ENCODE measurements at regions not wholly inside any gene's neighbourhood (a gene's known extent, or its start where the extent isn't known, plus 50 kb on each side); places are given as distances from the start of the nearest gene placed in this dataset.
"Not testable (repeated sequence)": the region's sequence is repeated elsewhere in the genome, so short reads cannot be mapped to it uniquely, and the experiment has no call there.

- DNase-seq (ENCODE audit: low read depth) = no peak
Observed at GRCh38 chr1:195754874-195755273, 853.4 kb downstream of the KCNT2 start.

GRCh38 chr1:195754303-195754702 lies 853.9 kb downstream of the KCNT2 start:
- DNase-seq (ENCODE audit: low read depth) = no peak

- no peak for DNase-seq (ENCODE audit: low read depth)
Observed at GRCh38 chr1:195748969-195749368, 859.3 kb downstream of the KCNT2 start.

GRCh38 chr1:195745189-195746010 lies 862.8 kb downstream of the KCNT2 start:
- no peak for DNase-seq (ENCODE audit: low read depth)

- DNase-seq (ENCODE audit: low read depth) = no peak
Observed at GRCh38 chr1:195744256-195744655, 864.0 kb downstream of the KCNT2 start.

- DNase-seq (ENCODE audit: low read depth) = no peak
Observed at GRCh38 chr1:195740862-195741261, 867.4 kb downstream of the KCNT2 start.

- no peak for DNase-seq (ENCODE audit: low read depth)
Observed at GRCh38 chr1:195738966-195739650, 869.1 kb downstream of the KCNT2 start.

GRCh38 chr1:195735140-195735539 lies 873.1 kb downstream of the KCNT2 start:
- DNase-seq (ENCODE audit: low read depth) = no peak

GRCh38 chr1:195733826-195734225 lies 874.4 kb downstream of the KCNT2 start:
- no peak for DNase-seq (ENCODE audit: low read depth)

- no peak for DNase-seq (ENCODE audit: low read depth)
Observed at GRCh38 chr1:195733408-195733807, 874.8 kb downstream of the KCNT2 start.

- no peak for DNase-seq (ENCODE audit: low read depth)
Observed at GRCh38 chr1:195731385-195731784, 876.9 kb downstream of the KCNT2 start.

GRCh38 chr1:195723796-195724194 lies 884.4 kb downstream of the KCNT2 start:
- DNase-seq (ENCODE audit: low read depth) = no peak

GRCh38 chr1:195722852-195723795 lies 885.1 kb downstream of the KCNT2 start:
- DNase-seq (ENCODE audit: low read depth) = not testable (repeated sequence)

- DNase-seq (ENCODE audit: low read depth) = not testable (repeated sequence)
Observed at GRCh38 chr1:195722146-195722545, 886.1 kb downstream of the KCNT2 start.

GRCh38 chr1:195721210-195721971 lies 886.8 kb downstream of the KCNT2 start:
- no peak for DNase-seq (ENCODE audit: low read depth)

GRCh38 chr1:195717651-195718050 lies 890.6 kb downstream of the KCNT2 start:
- DNase-seq (ENCODE audit: low read depth) = no peak

- no peak for DNase-seq (ENCODE audit: low read depth)
Observed at GRCh38 chr1:195715652-195716051, 892.6 kb downstream of the KCNT2 start.

GRCh38 chr1:195714248-195714647 lies 894.0 kb downstream of the KCNT2 start:
- DNase-seq (ENCODE audit: low read depth) = no peak

GRCh38 chr1:195709821-195710220 lies 898.4 kb downstream of the KCNT2 start:
- no peak for DNase-seq (ENCODE audit: low read depth)

GRCh38 chr1:195704028-195704427 lies 904.2 kb downstream of the KCNT2 start:
- no peak for DNase-seq (ENCODE audit: low read depth)

GRCh38 chr1:195701149-195701548 lies 907.1 kb downstream of the KCNT2 start:
- DNase-seq (ENCODE audit: low read depth) = no peak

- DNase-seq (ENCODE audit: low read depth) = no peak
Observed at GRCh38 chr1:195697130-195697529, 911.1 kb downstream of the KCNT2 start.
